ENCODE measurements at regions not wholly inside any gene's neighbourhood (a gene's known extent, or its start where the extent isn't known, plus 50 kb on each side); places are given as distances from the start of the nearest gene placed in this dataset.

GRCh38 chr3:157718800-157719199 is 215.6 kb upstream of the VEPH1 start:
- DNase-seq (ENCODE audit: low read depth), result no peak

- DNase-seq (ENCODE audit: low read depth), result no peak
Observed at GRCh38 chr3:157713101-157713500, 209.9 kb upstream of the VEPH1 start.

GRCh38 chr3:157705258-157705657 is 202.0 kb upstream of the VEPH1 start:
- no peak for DNase-seq (ENCODE audit: low read depth)

- DNase-seq (ENCODE audit: low read depth), result no peak
Observed at GRCh38 chr3:157700405-157700804, 197.2 kb upstream of the VEPH1 start.

GRCh38 chr3:157695586-157695985 is 192.4 kb upstream of the VEPH1 start:
- no peak for DNase-seq (ENCODE audit: low read depth)

GRCh38 chr3:157695103-157695502 is 191.9 kb upstream of the VEPH1 start:
- no peak for DNase-seq (ENCODE audit: low read depth)

- DNase-seq (ENCODE audit: low read depth), result no peak
Observed at GRCh38 chr3:157693762-157694161, 190.5 kb upstream of the VEPH1 start.

- no peak for DNase-seq (ENCODE audit: low read depth)
Observed at GRCh38 chr3:157692468-157692867, 189.3 kb upstream of the VEPH1 start.

GRCh38 chr3:157683668-157684067 is 180.5 kb upstream of the VEPH1 start:
- DNase-seq (ENCODE audit: low read depth), result no peak

GRCh38 chr3:157672061-157672460 is 168.8 kb upstream of the VEPH1 start:
- no peak for DNase-seq (ENCODE audit: low read depth)

- no peak for DNase-seq (ENCODE audit: low read depth)
Observed at GRCh38 chr3:157671656-157672055, 168.4 kb upstream of the VEPH1 start.

- DNase-seq (ENCODE audit: low read depth), result no peak
Observed at GRCh38 chr3:157669416-157669815, 166.2 kb upstream of the VEPH1 start.

- DNase-seq (ENCODE audit: low read depth), result no peak
Observed at GRCh38 chr3:157667493-157667892, 164.3 kb upstream of the VEPH1 start.

GRCh38 chr3:157662171-157662570 is 159.0 kb upstream of the VEPH1 start:
- no peak for DNase-seq (ENCODE audit: low read depth)

- no peak for DNase-seq (ENCODE audit: low read depth)
Observed at GRCh38 chr3:157660847-157661246, 157.6 kb upstream of the VEPH1 start.

- no peak for DNase-seq (ENCODE audit: low read depth)
Observed at GRCh38 chr3:157652366-157652765, 149.2 kb upstream of the VEPH1 start.

- no peak for DNase-seq (ENCODE audit: low read depth)
Observed at GRCh38 chr3:157650699-157651098, 147.5 kb upstream of the VEPH1 start.

- DNase-seq (ENCODE audit: low read depth), result no peak
Observed at GRCh38 chr3:157650172-157650571, 147.0 kb upstream of the VEPH1 start.

- DNase-seq (ENCODE audit: low read depth), result no peak
Observed at GRCh38 chr3:157649511-157649910, 146.3 kb upstream of the VEPH1 start.

GRCh38 chr3:157647820-157648219 is 144.6 kb upstream of the VEPH1 start:
- DNase-seq (ENCODE audit: low read depth), result no peak

- no peak for DNase-seq (ENCODE audit: low read depth)
Observed at GRCh38 chr3:157639756-157640426, 136.7 kb upstream of the VEPH1 start.

GRCh38 chr3:157637866-157638265 is 134.7 kb upstream of the VEPH1 start:
- DNase-seq (ENCODE audit: low read depth), result no peak

GRCh38 chr3:157633241-157633640 is 130.0 kb upstream of the VEPH1 start:
- DNase-seq (ENCODE audit: low read depth), result no peak

GRCh38 chr3:157632075-157632474 is 128.9 kb upstream of the VEPH1 start:
- DNase-seq (ENCODE audit: low read depth), result no peak

- DNase-seq (ENCODE audit: low read depth), result no peak
Observed at GRCh38 chr3:157631478-157631877, 128.3 kb upstream of the VEPH1 start.
